CD4-positive, alpha-beta T cell treated with Interleukin-21 for 1 hour (primary cell): ENCODE measurements at regions not wholly inside any gene's neighbourhood (a gene's known extent, or its start where the extent isn't known, plus 50 kb on each side); places are given as distances from the start of the nearest gene placed in this dataset.

Experiments used
- DNase-seq: peaks from one replicate; pipeline ENCODE4 v3.0.0-alpha.2; 2020

- DNase-seq: no peak
Observed at GRCh38 chr13:24012648-24013047, 115.3 kb upstream of the C1QTNF9B start.

GRCh38 chr13:24013189-24013588 is 115.9 kb upstream of the C1QTNF9B start:
- DNase-seq: no peak

DNA sequence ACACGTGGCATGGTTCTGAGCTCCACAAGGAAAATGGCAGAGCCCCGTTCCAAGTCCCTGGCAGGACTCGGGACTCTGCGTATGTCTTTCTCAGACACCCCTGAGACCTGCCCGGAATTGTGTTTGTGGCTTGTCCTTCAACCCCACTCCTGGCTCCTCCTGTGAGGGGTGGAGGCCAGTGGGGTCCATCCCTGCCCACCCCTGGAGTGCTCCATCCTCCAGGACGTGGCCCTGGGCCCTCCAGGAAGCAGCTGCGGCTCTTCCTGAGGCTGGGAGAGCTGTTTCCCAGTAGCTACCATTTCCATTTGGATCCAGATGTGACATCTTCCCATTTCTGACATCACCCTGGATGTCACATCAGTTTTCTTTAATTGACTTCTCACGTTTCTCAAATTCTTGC is 118.7 kb upstream of the C1QTNF9B start:
- DNase-seq: no peak

- DNase-seq: no peak
Observed at GRCh38 chr13:24022568-24022967, 125.3 kb upstream of the C1QTNF9B start.

- DNase-seq: no peak
Observed at GRCh38 chr13:24023073-24023472, 125.8 kb upstream of the C1QTNF9B start.

GRCh38 chr13:24027494-24027893 is 130.2 kb upstream of the C1QTNF9B start:
- no peak for DNase-seq

DNA sequence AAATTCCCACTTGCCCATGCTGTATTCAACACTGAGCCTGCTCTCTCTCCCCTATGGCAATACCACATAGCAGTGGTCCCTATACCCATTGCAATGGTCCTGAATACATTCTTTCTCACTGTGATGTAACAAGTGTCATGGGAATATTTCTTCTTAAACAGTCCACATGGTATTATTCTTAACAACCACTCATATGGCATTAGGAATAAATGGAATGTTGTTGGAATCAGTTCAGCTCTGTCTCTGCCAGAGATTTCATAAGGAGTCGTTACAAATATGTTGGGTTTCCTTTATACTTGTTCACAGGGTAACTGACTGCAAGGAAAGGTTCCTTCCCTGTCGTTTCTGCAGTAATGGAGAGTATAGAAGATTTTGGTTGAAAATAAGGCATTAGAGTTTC is 128.3 kb upstream of the SPATA13 start:
- DNase-seq: no peak

GRCh38 chr13:24032674-24033073 is 127.8 kb upstream of the SPATA13 start:
- no peak for DNase-seq

- no peak for DNase-seq
Observed at GRCh38 chr13:24033527-24034302, 126.8 kb upstream of the SPATA13 start.

DNA sequence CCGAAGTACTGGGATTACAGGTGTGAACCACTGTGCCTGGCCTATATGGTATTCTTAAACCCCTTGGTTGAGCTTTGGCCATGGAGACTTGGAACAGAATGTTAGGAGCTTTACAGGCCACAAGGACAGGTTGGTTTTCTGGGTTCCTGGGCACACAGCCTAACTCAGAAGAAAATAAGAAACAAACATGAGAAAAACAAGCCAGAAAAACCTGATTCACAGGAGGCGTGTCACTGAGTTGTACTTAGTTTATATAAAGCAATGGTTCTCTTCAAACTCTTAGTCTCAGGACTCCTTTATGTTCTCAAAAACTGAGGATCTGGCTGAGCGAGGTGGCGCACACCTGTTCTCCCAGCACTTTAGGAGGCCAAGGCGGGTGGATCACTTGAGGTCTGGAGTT is 125.1 kb upstream of the SPATA13 start:
- no peak for DNase-seq

DNA sequence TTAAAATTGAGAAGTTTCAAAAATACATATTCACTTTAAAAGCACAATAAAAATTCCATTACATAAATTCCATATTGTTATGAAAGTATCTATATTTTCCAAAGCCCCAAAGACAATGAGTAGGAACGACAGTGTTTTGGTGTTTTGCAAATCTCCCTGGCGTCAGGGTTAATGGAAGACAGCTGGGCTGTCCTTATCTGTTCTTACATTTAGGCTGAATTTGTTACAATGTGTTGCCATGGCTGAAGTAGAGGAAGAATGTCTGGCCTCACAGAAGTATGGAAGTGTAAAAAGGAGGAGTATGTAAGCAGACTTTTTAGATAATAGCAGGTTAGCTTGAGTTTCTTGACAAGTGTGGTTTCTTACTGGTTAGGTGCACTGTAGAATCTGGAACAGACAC is 124.4 kb upstream of the SPATA13 start:
- no peak for DNase-seq

DNA sequence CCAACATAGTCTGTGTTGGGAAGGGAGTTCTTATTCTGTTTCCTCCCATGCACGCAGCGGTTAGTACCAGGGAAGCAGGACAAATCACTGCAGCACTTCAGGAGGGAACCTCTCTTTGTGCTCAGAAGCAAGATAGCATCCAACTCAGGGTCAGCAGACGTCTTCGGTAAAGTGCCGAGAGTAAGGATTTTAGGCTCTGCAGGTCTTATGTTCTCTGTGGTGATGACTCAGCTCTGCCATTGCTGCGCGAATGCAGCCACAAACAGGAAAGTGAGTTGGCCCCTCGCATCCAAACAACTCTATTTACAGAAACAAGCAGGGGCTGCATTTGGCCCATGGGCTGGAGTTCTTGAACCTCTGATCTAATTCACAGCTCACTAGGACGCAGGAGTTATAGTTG is 122.1 kb upstream of the SPATA13 start:
- no peak for DNase-seq

- no peak for DNase-seq
Observed at GRCh38 chr13:24038841-24039330, 121.6 kb upstream of the SPATA13 start.

- no peak for DNase-seq
Observed at GRCh38 chr13:24039621-24040475, 120.7 kb upstream of the SPATA13 start.

- DNase-seq: no peak
Observed at GRCh38 chr13:24040835-24041234, 119.7 kb upstream of the SPATA13 start.

- DNase-seq: no peak
Observed at GRCh38 chr13:24041651-24042225, 118.8 kb upstream of the SPATA13 start.

GRCh38 chr13:24042710-24043440 is 117.6 kb upstream of the SPATA13 start:
- DNase-seq: no peak

- DNase-seq: no peak
Observed at GRCh38 chr13:24043590-24044350, 116.8 kb upstream of the SPATA13 start.

DNA sequence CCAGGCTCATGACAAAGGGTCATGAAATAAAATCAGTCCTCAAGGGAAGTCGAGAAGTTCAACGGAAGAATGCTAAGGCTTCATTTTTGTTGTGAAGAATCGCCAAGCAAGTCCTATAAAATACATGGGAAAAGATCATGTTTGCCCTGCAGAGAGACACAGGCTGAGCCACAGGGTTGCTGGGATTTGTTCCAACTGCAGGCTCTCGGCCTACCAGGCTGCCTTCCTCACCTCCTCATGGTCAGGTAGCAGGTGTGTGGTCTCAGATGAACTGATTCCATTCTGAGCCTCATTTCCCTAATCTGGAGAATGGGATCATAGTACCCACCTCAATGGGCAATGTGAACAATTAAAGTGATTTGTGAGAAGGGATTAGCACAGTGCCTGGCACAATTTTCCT is 114.9 kb upstream of the SPATA13 start:
- no peak for DNase-seq

DNA sequence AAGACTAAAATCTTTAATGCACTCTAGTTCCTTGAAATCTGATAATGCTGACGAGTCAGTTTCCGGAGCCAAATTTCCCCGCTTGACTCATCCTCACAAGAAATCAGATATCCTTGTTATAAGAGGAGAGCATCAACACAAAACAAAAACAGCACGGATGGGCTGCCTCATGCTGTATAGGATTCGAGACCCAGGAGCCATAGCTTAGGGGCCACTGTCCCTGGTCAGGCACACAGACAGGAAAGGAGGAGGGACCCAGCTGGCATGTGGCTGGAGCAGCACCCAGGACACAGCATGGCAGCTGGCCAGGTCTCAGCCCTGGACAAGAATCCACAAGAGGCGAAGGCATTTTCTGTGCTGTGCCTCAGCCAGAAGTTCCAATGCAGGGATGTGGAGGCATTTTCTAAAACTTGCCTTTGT is 110.2 kb upstream of the SPATA13 start:
- no peak for DNase-seq

- DNase-seq: no peak
Observed at GRCh38 chr13:24050796-24051715, 109.5 kb upstream of the SPATA13 start.
